ENCODE measurements at regions not wholly inside any gene's neighbourhood (a gene's known extent, or its start where the extent isn't known, plus 50 kb on each side); places are given as distances from the start of the nearest gene placed in this dataset.

DNA sequence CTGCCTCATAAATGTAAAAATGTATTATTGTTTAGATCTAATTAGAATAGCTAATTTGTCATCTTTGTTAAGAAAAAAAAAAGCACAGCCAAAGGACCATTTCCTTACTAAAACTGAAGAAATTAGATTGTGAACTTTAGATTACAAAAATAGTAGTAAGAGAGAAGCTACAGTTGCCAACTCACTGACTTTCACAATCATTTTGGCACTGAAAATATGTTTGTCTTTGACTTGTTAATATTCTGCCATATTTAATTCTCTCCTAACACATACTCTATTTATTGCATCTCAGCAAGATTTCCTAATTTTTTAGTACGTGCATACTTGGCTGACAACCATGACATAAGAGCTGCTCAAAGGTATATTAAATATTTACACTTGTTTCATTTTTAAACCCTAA lies 297.1 kb downstream of the TUSC1 start:
- TF ChIP-seq, protein P1, sequence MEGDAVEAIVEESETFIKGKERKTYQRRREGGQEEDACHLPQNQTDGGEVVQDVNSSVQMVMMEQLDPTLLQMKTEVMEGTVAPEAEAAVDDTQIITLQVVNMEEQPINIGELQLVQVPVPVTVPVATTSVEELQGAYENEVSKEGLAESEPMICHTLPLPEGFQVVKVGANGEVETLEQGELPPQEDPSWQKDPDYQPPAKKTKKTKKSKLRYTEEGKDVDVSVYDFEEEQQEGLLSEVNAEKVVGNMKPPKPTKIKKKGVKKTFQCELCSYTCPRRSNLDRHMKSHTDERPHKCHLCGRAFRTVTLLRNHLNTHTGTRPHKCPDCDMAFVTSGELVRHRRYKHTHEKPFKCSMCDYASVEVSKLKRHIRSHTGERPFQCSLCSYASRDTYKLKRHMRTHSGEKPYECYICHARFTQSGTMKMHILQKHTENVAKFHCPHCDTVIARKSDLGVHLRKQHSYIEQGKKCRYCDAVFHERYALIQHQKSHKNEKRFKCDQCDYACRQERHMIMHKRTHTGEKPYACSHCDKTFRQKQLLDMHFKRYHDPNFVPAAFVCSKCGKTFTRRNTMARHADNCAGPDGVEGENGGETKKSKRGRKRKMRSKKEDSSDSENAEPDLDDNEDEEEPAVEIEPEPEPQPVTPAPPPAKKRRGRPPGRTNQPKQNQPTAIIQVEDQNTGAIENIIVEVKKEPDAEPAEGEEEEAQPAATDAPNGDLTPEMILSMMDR (IDR thresholded peaks at IDR 0.05) = no peak
- Histone ChIP-seq H3K4me3 (no peak overlapping the region), H3K36me3 (no peaks in the 10 kb centered on the region), H3K27me3 (no peaks in the 10 kb centered on the region), H3K4me1 (peaks cover 6% of the 10 kb centered on the region), H3K27ac (no peak overlapping the region), H3K9me3 (no peaks in the 10 kb centered on the region)
- intact Hi-C loops (cut with DNase I) = no loop called here
- DNase-seq = no peak
- ATAC-seq = no peak

DNA sequence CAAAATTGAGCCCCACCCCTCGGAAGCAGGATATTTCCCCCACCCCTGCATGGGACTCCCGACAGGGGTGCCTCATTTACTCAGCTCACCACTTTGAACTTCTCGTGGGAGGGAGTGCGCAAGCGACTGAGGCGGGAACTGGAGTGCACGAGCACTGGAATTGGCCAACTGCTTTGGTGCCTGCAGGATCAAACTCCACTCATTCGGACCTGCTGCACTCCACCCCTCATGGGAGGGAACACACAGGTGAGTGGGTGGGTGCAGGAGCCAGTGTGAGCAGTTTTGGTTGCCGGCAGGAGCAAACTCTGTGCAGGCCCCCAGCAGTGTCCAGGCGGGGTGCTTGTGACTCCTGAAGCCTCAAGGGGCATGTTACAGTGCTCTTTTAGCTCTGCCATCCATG lies 301.2 kb downstream of the TUSC1 start:
- Histone ChIP-seq H3K27me3 (no peaks in the 10 kb centered on the region), H3K9me3 (no peaks in the 10 kb centered on the region), H3K27ac (no peak overlapping the region), H3K4me3 (no peak overlapping the region), H3K36me3 (no peaks in the 10 kb centered on the region), H3K4me1 (peaks cover 6% of the 10 kb centered on the region)
- intact Hi-C loops (cut with DNase I) = no loop called here
- ATAC-seq = no peak
- no peak for DNase-seq
- TF ChIP-seq, protein P1 (IDR thresholded peaks at IDR 0.05) = no peak

DNA sequence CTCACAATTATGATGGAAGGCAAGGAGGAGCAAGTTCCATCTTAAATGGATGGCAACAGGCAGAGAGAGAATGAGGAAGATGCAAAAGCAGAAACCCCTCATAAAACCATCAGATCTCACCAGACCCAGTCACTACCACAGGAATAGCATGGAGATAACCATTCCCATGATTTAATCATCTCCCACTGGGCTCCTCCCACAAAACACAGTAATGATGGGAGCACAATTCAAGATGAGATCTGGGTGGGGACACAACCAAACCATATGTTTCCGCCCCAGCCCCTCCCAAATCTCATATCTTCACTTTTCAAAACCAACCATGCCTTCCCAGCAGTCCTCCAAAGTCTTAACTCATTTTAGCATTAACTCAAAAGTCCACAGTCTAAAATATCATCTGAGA lies 304.0 kb downstream of the TUSC1 start:
- Histone ChIP-seq H3K4me1 (no peaks in the 10 kb centered on the region), H3K36me3 (no peaks in the 10 kb centered on the region), H3K4me3 (no peak overlapping the region), H3K27me3 (no peaks in the 10 kb centered on the region), H3K27ac (no peak overlapping the region), H3K9me3 (no peaks in the 10 kb centered on the region)
- no peak for ATAC-seq
- intact Hi-C loops (cut with DNase I) = no loop called here
- TF ChIP-seq, protein P1 (IDR thresholded peaks at IDR 0.05) = no peak
- DNase-seq = no peak

DNA sequence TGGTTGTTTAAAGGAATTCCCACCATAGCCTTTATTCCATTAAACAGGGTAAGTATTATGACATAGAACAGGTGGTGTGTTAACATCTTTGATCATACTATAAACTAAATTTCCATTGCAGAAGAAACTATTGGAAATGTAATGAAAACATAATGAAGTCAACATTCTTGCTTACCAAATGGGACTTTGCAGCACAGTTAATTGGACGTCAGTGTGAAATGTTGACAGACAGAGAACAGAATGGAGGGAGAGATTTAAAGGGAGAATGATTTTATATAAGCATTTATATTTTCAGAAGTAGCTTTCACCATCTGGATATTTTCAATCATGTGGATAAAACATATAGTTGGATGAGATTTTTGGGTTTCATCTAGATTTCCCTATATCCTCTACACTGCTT lies 311.3 kb downstream of the TUSC1 start:
- no peak for DNase-seq
- Histone ChIP-seq H3K4me3 (no peak overlapping the region), H3K27me3 (no peaks in the 10 kb centered on the region), H3K4me1 (no peaks in the 10 kb centered on the region), H3K27ac (no peak overlapping the region), H3K36me3 (no peaks in the 10 kb centered on the region), H3K9me3 (no peaks in the 10 kb centered on the region)
- intact Hi-C loops (cut with DNase I) = no loop called here
- ATAC-seq = no peak
- TF ChIP-seq, protein P1 (IDR thresholded peaks at IDR 0.05) = no peak

DNA sequence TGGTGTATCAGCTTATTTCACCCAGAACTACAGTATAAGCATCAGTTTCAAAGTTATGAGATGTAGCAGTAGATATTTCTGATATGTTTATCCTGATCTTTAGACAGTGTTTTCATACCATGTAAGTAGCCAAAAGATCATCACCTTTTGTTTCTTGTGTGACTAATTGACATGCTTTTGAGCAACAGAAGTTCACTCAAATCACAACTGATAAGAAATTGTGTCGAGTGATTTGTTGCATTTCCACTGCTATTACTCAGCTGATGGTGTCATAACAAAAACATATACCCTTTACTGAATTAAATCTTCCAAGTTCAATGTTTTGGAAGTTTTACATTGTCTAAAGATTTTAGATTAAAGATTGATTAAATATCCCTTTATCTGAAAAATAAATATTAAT lies 324.5 kb downstream of the TUSC1 start:
- H3K9me3 ChIP-seq = no peaks in the 10 kb centered on the region
- no peak overlapping the region for H3K27ac ChIP-seq
- no peak overlapping the region for H3K4me3 ChIP-seq
- H3K4me1 ChIP-seq = no peaks in the 10 kb centered on the region
- ATAC-seq (no peak), DNase-seq (no peak)
- H3K27me3 ChIP-seq = no peaks in the 10 kb centered on the region
- TF ChIP-seq, protein P1 (IDR thresholded peaks at IDR 0.05) = no peak
- intact Hi-C loops (cut with DNase I) = no loop called here
- no peaks in the 10 kb centered on the region for H3K36me3 ChIP-seq

DNA sequence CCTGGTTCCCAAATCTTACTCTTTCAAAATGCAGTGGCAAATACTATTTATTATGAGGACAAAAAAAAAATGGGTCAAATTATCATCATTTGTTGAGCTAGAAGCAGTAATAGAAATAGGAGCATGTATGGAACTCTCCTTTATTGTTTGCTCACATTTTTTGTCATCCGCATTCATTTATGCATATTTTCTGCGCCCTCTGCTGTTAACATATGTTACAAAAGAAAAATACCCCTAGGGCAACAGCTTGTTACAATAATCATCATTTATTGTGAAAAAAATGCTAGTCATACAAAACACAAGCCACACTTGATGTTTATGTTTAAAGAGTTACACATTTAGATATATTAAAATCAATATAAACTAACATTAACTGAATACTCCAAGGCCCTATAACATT lies 328.2 kb downstream of the TUSC1 start:
- Histone ChIP-seq H3K4me1 (no peaks in the 10 kb centered on the region), H3K27ac (no peak overlapping the region), H3K9me3 (no peaks in the 10 kb centered on the region), H3K4me3 (no peak overlapping the region), H3K36me3 (no peaks in the 10 kb centered on the region), H3K27me3 (no peaks in the 10 kb centered on the region)
- TF ChIP-seq, protein P1 (IDR thresholded peaks at IDR 0.05) = no peak
- intact Hi-C loops (cut with DNase I) = no loop called here
- no peak for DNase-seq
- no peak for ATAC-seq

Data from upper lobe of right lung (tissue), 1 donor.